Endothelial cell of umbilical vein (primary cell): ENCODE measurements at regions not wholly inside any gene's neighbourhood (a gene's known extent, or its start where the extent isn't known, plus 50 kb on each side); places are given as distances from the start of the nearest gene placed in this dataset.

Experiments used
- BruUV-seq: library from RNA; stranded (reverse); fragments of 400-500 nt; replicated peaks from 2 replicates; lab custom pipeline; 2021; lab: Mats Ljungman, UMichigan
- CTCF ChIA-PET: fragments of 300-600, 350-600 bp; sonication (Branson Sonifier 250); formaldehyde crosslinking; loops from one replicate; lab custom pipeline; 2021; ENCODE audit warnings: antibody characterized with exemption, inconsistent platforms; lab: Charles Lee
- POLR2A ChIA-PET: fragments of 300-600, 350-600 bp; sonication (Branson Sonifier 250); formaldehyde crosslinking; loops from one replicate; lab custom pipeline; 2021; ENCODE audit warnings: antibody characterized with exemption, inconsistent platforms; lab: Charles Lee
- DNase-seq: peaks from one replicate; pipeline ENCODE4 v3.0.0-alpha.2; 2011; ENCODE audit warnings: low read depth, low spot score
- FAIRE-seq: peaks from 2 replicates; lab custom pipeline; 2011; peaks lifted over from hg19 to GRCh38; lab: Jason Lieb, UNC
- H2AFZ ChIP-seq: 2 replicates; pipeline ENCODE4 v1.6.0; 2012; ENCODE audit warnings: low read depth, low read length, control low read depth, inconsistent platforms
- H3K27ac ChIP-seq: 2 replicates; pipeline ENCODE4 v1.5.1; 2011; ENCODE audit warnings: low read depth, mild to moderate bottlenecking, control low read depth, low read length, moderate library complexity; ENCODE audit not compliant: insufficient read depth
- H3K27me3 ChIP-seq, 2 experiments: 2 replicates each; pipeline versions ENCODE4 v1.6.0 to v1.6.1; 2011; ENCODE audit warnings: low read length in 2 of 2, mixed read lengths in 1 of 2; ENCODE audit not compliant: control insufficient read depth in 2 of 2, insufficient read depth in 2 of 2
- H3K36me3 ChIP-seq, 2 experiments: 2 replicates in 1 of 2; 3 replicates in 1 of 2; pipeline ENCODE4 v1.5.1; 2011; ENCODE audit warnings: low read length in 2 of 2, mild to moderate bottlenecking in 1 of 2, moderate library complexity in 1 of 2; ENCODE audit not compliant: control insufficient read depth in 2 of 2, insufficient read depth in 2 of 2; ENCODE audit errors: extremely low read depth in 1 of 2
- H3K4me1 ChIP-seq: 3 replicates; pipeline ENCODE4 v1.5.1; 2011; ENCODE audit warnings: mild to moderate bottlenecking, low read length; ENCODE audit not compliant: control insufficient read depth, insufficient read depth; ENCODE audit errors: extremely low read depth
- H3K4me2 ChIP-seq: 2 replicates; pipeline ENCODE4 v1.6.1; 2011; ENCODE audit warnings: low read length, control low read depth, mixed read lengths; ENCODE audit not compliant: insufficient read depth
- H3K4me3 ChIP-seq, 3 experiments: fragments of 200-600 bp in 1 of 3; sonication (generic), shearing (Covaris generic) in 1 of 3; replicated peaks in 1 of 3; 2 replicates each; pipeline ENCODE4 v1.5.1; 2011 to 2016; ENCODE audit warnings: control low read depth in 3 of 3, low read length in 3 of 3, mild to moderate bottlenecking in 2 of 3, inconsistent platforms in 1 of 3, low read depth in 1 of 3, moderate library complexity in 1 of 3; ENCODE audit not compliant: insufficient read depth in 1 of 3
- H3K79me2 ChIP-seq: 2 replicates; pipeline ENCODE4 v1.6.0; 2012; ENCODE audit warnings: low read length, inconsistent platforms; ENCODE audit not compliant: control insufficient read depth, insufficient read depth
- H3K9ac ChIP-seq: replicated peaks from 2 replicates; pipeline ENCODE3; 2011; ENCODE audit warnings: low read length, control low read depth; ENCODE audit not compliant: insufficient read depth; ENCODE audit errors: extremely low read depth
- H3K9me1 ChIP-seq: replicated peaks from 3 replicates; pipeline ENCODE4 v1.6.0; 2011; ENCODE audit warnings: mild to moderate bottlenecking, low read length; ENCODE audit not compliant: control insufficient read depth, insufficient read depth; ENCODE audit errors: extremely low read depth
- H3K9me3 ChIP-seq: replicated peaks from 2 replicates; pipeline ENCODE4 v1.5.1; 2012; ENCODE audit warnings: low read length, inconsistent platforms; ENCODE audit not compliant: control insufficient read depth, insufficient read depth
- H4K20me1 ChIP-seq: replicated peaks from 2 replicates; pipeline ENCODE3; 2011; ENCODE audit warnings: mild to moderate bottlenecking, low read length; ENCODE audit not compliant: control insufficient read depth, insufficient read depth; ENCODE audit errors: extremely low read depth
- FOS ChIP-seq: IDR thresholded peaks from 2 replicates; pipeline ENCODE4 v1.6.1; 2011; ENCODE audit warnings: mild to moderate bottlenecking, low read length, moderate library complexity, borderline replicate concordance; ENCODE audit not compliant: insufficient read depth
- JUN ChIP-seq: IDR thresholded peaks from 2 replicates; pipeline ENCODE4 v1.6.1; 2011; ENCODE audit warnings: borderline replicate concordance, low read depth; ENCODE audit not compliant: insufficient read length, insufficient read depth
- MYC ChIP-seq: IDR thresholded peaks from one replicate; pipeline ENCODE4 v1.6.1; 2011; ENCODE audit warnings: mild to moderate bottlenecking, low read depth, low read length
- POLR2A ChIP-seq: IDR thresholded peaks from 2 replicates; pipeline ENCODE4 v1.6.1; 2012; ENCODE audit warnings: low read depth, mild to moderate bottlenecking, control low read depth, low read length
- dilution Hi-C: fragments of 300-500 bp; cut with MboI; formaldehyde crosslinking; loops from one replicate; pipeline ENCODE4 v1.15.0; 2019; ENCODE audit warnings: low sequenced_read_pairs; ENCODE audit not compliant: extremely low pct_ligation_motif_present
- intact Hi-C: fragments of 100-400 bp; cut with micrococcal nuclease; formaldehyde crosslinking; loops from one replicate; pipeline ENCODE4 v1.10.0; 2022
- TF ChIP-seq, protein P1 (sequence below): IDR thresholded peaks from 2 replicates; pipeline ENCODE4 v1.6.1; 2011; ENCODE audit not compliant: insufficient read depth, insufficient read length
- TF ChIP-seq, protein P2 (sequence below), 2 donors: IDR thresholded peaks; 1 replicate in 1 of 2; 2 replicates in 1 of 2; pipeline ENCODE4 v1.5.1; 2011; ENCODE audit warnings: low read length in 2 of 2, mild to moderate bottlenecking in 2 of 2, moderate library complexity in 2 of 2, control low read depth in 1 of 2, inconsistent platforms in 1 of 2, low read depth in 1 of 2; ENCODE audit not compliant: insufficient read depth in 1 of 2; ENCODE audit errors: extremely low read depth in 1 of 2

DNA sequence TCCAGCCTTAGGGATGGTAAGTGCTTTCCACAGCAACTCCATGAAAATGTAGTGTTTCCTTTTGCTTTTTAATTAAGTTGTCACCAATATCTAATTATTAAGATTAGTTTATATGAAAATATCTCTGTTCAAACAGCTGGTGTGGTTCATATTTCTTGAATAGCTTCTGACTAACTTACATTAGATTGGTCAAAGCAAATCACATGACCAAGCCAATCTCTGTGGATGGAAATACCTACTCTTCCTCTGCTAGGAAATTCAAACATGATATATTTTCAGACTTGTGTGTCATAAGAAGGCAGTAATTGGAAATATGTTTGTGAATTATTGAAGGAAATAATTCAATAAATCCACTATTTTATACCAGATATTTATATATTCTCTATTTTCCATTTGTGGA is 54.6 kb upstream of the CADM2 start:
- BruUV-seq, result no TSS peak
- no peak overlapping the region for H3K9ac ChIP-seq
- ChIA-PET POLR2A (no interaction called here), CTCF (no interaction called here)
- FAIRE-seq (no peak), DNase-seq (no peak)
- intact Hi-C loops, result no loop called here
- no peak for TF ChIP-seq JUN
- TF ChIP-seq MYC, result no peak
- TF ChIP-seq, protein P1, sequence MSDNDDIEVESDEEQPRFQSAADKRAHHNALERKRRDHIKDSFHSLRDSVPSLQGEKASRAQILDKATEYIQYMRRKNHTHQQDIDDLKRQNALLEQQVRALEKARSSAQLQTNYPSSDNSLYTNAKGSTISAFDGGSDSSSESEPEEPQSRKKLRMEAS, result no peak
- TF ChIP-seq, protein P2, sequence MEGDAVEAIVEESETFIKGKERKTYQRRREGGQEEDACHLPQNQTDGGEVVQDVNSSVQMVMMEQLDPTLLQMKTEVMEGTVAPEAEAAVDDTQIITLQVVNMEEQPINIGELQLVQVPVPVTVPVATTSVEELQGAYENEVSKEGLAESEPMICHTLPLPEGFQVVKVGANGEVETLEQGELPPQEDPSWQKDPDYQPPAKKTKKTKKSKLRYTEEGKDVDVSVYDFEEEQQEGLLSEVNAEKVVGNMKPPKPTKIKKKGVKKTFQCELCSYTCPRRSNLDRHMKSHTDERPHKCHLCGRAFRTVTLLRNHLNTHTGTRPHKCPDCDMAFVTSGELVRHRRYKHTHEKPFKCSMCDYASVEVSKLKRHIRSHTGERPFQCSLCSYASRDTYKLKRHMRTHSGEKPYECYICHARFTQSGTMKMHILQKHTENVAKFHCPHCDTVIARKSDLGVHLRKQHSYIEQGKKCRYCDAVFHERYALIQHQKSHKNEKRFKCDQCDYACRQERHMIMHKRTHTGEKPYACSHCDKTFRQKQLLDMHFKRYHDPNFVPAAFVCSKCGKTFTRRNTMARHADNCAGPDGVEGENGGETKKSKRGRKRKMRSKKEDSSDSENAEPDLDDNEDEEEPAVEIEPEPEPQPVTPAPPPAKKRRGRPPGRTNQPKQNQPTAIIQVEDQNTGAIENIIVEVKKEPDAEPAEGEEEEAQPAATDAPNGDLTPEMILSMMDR (IDR thresholded peaks at IDR 0.05; ENCODE audit: extremely low read depth in 1 of 2, insufficient read depth in 1 of 2, low read depth in 1 of 2, low read length in 2 of 2), result no peak
- TF ChIP-seq POLR2A, result no peak
- no peak overlapping the region for H2AFZ ChIP-seq
- no peaks in the 10 kb centered on the region for H3K4me1 ChIP-seq
- no peak overlapping the region for H3K4me2 ChIP-seq
- dilution Hi-C loops, result no loop called here
- H3K4me3 ChIP-seq, result no peak overlapping the region
- no peak overlapping the region for H3K27ac ChIP-seq
- H3K79me2 ChIP-seq, result no peaks in the 10 kb centered on the region
- H3K9me1 ChIP-seq, result no peaks in the 10 kb centered on the region
- no peaks in the 10 kb centered on the region for H3K27me3 ChIP-seq
- no peaks in the 10 kb centered on the region for H3K36me3 ChIP-seq
- H3K9me3 ChIP-seq, result no peaks in the 10 kb centered on the region
- H4K20me1 ChIP-seq, result no peaks in the 10 kb centered on the region

DNA sequence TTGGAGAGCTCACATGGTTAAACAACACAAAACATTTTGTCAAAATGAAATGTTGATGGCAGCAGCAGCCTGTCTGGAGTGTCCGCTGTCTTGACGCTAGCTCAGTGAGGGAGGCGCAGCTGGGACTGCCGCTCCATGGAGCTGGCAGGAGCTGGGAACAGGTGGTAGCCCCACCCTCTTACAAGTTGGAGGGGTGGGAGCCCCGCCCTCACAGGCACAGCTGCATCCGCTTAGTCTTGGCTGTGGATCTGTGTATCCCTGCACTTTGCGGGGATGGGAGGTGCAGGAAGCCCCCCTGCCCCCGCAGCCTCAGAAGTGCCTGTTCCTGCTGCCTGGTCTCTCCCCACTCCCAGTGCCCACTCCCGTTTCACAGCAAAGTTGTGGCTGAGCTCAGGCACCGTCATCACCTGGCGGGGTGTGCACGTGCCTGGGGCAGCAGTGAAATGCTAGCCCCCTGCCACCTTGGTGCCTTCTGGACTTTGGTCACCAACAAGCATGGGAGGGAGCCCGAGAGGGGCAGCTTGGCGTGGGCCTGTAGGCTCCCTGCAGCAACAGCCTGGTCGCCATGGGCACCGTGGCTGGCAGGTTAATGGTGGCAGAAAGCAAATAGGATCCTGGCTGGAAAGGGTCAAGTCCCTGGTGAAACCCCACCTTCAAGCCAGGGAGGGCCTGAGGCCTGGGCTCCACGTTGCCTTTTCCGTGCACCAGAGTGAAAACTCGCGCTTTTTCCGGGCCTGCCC is 53.8 kb upstream of the CADM2 start:
- Histone ChIP-seq H3K79me2 (no peaks in the 10 kb centered on the region), H3K4me3 (no peak overlapping the region), H3K27ac (no peak overlapping the region), H3K27me3 (no peaks in the 10 kb centered on the region), H3K9me1 (no peaks in the 10 kb centered on the region), H3K9me3 (no peaks in the 10 kb centered on the region), H2AFZ (no peak overlapping the region), H3K4me1 (no peaks in the 10 kb centered on the region), H3K4me2 (no peak overlapping the region), H3K36me3 (no peaks in the 10 kb centered on the region), H4K20me1 (no peaks in the 10 kb centered on the region), H3K9ac (no peak overlapping the region)
- intact Hi-C loops, result no loop called here
- BruUV-seq, result no TSS peak
- dilution Hi-C loops, result no loop called here
- ChIA-PET POLR2A (no interaction called here), CTCF (no interaction called here)
- no peak for TF ChIP-seq FOS
- TF ChIP-seq, protein P2 (IDR thresholded peaks at IDR 0.05; ENCODE audit: extremely low read depth in 1 of 2, insufficient read depth in 1 of 2, low read depth in 1 of 2, low read length in 2 of 2), result no peak
- DNase-seq, result no peak
- FAIRE-seq, result no peak
